ENCODE measurements at regions not wholly inside any gene's neighbourhood (a gene's known extent, or its start where the extent isn't known, plus 50 kb on each side); places are given as distances from the start of the nearest gene placed in this dataset.

DNA sequence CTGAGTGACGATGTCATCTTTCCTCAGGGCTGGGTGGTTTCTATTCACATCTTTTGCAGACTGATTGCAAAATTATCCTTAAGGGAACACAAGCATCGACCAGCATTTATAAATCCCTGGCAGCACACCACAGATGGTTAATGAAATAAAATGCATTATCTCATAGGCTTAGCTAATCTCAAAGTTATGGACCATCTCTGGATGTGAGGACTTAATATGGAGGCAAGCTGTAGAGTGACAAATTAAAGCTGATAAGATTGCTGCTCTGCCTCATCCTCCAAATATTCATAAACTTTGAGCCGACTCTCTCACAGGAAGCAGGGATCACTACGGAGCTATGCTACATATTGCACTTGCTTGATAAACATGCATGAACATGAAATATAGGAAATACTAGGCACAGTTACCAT, 663.2 kb upstream of the RGMB start:
- Histone ChIP-seq H3K27me3 (replicated peaks in 1 of 4; ENCODE audit: control insufficient read depth in 3 of 4, extremely low read depth in 1 of 4, insufficient read depth in 3 of 4, low read length in 3 of 4) (no peaks in the 10 kb centered on the region), H4K5ac (ENCODE audit: insufficient read length, low read depth, low read length) (no peak overlapping the region), H2BK20ac (ENCODE audit: low read length) (no peak overlapping the region), H3K79me1 (ENCODE audit: low read depth, low read length) (no peaks in the 10 kb centered on the region), H3K23ac (ENCODE audit: insufficient read length) (no peak overlapping the region), H2AFZ (ENCODE audit: low read length) (no peak overlapping the region), H4K8ac (ENCODE audit: extremely low read depth, insufficient read depth, low read length) (no peak overlapping the region), H3K14ac (ENCODE audit: insufficient read length) (no peak overlapping the region), H3K18ac (ENCODE audit: extremely low read depth, low read length) (no peak overlapping the region), H3K4me1 (replicated peaks in 1 of 4; ENCODE audit: control insufficient read depth in 3 of 4, insufficient read depth in 4 of 4, low read length in 3 of 4) (no peaks in the 10 kb centered on the region), H2BK5ac (ENCODE audit: low read depth, low read length) (no peak overlapping the region), H4K91ac (replicated peaks; ENCODE audit: insufficient read length, low read length) (no peak overlapping the region), H3K36me3 (ENCODE audit: control insufficient read depth in 2 of 4, insufficient read depth in 4 of 4, low read length in 3 of 4) (peaks cover 0 to 5% (median 0%) of the 10 kb centered on the region in 4 experiments; a peak in 1 of 8 replicates), H3K4me3 (ENCODE audit: extremely low read depth in 1 of 4, insufficient read depth in 2 of 4, low read depth in 3 of 4, low read length in 4 of 4) (no peak overlapping the region), H3K4ac (replicated peaks; ENCODE audit: insufficient read length, low read depth, low read length) (no peak overlapping the region), H2AK5ac (ENCODE audit: low read depth, low read length) (no peak overlapping the region), H4K20me1 (replicated peaks in 1 of 2; ENCODE audit: control insufficient read depth in 1 of 2, insufficient read depth in 2 of 2, low read length in 2 of 2) (no peaks in the 10 kb centered on the region), H3K23me2 (ENCODE audit: low read depth, low read length) (no peaks in the 10 kb centered on the region), H2BK12ac (ENCODE audit: low read depth, low read length) (no peak overlapping the region), H2BK15ac (ENCODE audit: low read length) (no peak overlapping the region), H3K9me3 (ENCODE audit: insufficient read depth in 2 of 2, low read depth in 1 of 2, low read length in 1 of 2) (peaks cover 6 to 11% of the 10 kb centered on the region in 2 experiments), H3K4me2 (ENCODE audit: insufficient read depth in 1 of 2, low read depth in 2 of 2, low read length in 2 of 2) (no peak overlapping the region), H3K56ac (replicated peaks; ENCODE audit: insufficient read length, low read depth, low read length) (no peak overlapping the region), H3K9ac (replicated peaks in 1 of 4; ENCODE audit: extremely low read depth in 1 of 4, low read depth in 3 of 4, low read length in 3 of 4) (no peak overlapping the region), H2BK120ac (replicated peaks; ENCODE audit: low read depth, low read length) (no peak overlapping the region), H3K27ac (ENCODE audit: low read depth, low read length) (no peak overlapping the region), H3K79me2 (ENCODE audit: control insufficient read depth in 1 of 2, insufficient read depth in 2 of 2, low read length in 2 of 2) (no peaks in the 10 kb centered on the region)
- FAIRE-seq, result no peak
- ChIA-PET POLR2A (ENCODE audit: partially characterized antibody) (no interaction called here), CTCF (ENCODE audit: partially characterized antibody) (interaction anchor here (1.1 to 1.4 kb wide), 2 partner anchors 46 to 662 kb away, joined by 3 read pairs; no protein-coding TSS in a partner anchor)
- DNase-seq (ENCODE audit: low read depth in 1 of 2, low spot score in 2 of 2), result no peak
- 90% methylated on average over 4 of the region's 4 CpGs; no CpG with 5 or more reads in 1 of the 2 experiments for WGBS, 2 experiments (ENCODE audit: extremely low coverage in 1 of 2, insufficient coverage in 1 of 2, insufficient read length in 1 of 2, insufficient replicate concordance in 2 of 2, low coverage in 1 of 2, low lambda C conversion rate in 2 of 2, missing lambda C conversion rate in 1 of 2)
- no peak for TF ChIP-seq EP300 (IDR thresholded peaks at IDR 0.05; ENCODE audit: borderline replicate concordance in 1 of 2, low read depth in 2 of 2, low read length in 2 of 2)
- TF ChIP-seq RAD21 (IDR thresholded peaks at IDR 0.05 in 1 of 2, conservative IDR thresholded peaks at IDR 0.05 in 1 of 2; ENCODE audit: low read depth in 2 of 2, low read length in 2 of 2), result no peak
- no peak for TF ChIP-seq CBX8 (IDR thresholded peaks at IDR 0.05; ENCODE audit: borderline replicate concordance, low read depth, low read length)
- no peak for TF ChIP-seq HDAC6 (IDR thresholded peaks at IDR 0.05; ENCODE audit: low read depth, low read length)
- TF ChIP-seq KDM4A (IDR thresholded peaks at IDR 0.05; ENCODE audit: low read depth, low read length, severe bottlenecking), result no peak
- no peak for TF ChIP-seq RXRA (IDR thresholded peaks at IDR 0.05; ENCODE audit: insufficient read depth, low read depth, low read length)
- TF ChIP-seq, protein P1, sequence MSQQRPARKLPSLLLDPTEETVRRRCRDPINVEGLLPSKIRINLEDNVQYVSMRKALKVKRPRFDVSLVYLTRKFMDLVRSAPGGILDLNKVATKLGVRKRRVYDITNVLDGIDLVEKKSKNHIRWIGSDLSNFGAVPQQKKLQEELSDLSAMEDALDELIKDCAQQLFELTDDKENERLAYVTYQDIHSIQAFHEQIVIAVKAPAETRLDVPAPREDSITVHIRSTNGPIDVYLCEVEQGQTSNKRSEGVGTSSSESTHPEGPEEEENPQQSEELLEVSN (IDR thresholded peaks at IDR 0.05), result no peak

Measured in H1 (cell line).